Trophoblast cell (in vitro differentiated cells and primary cell): ENCODE measurements at regions not wholly inside any gene's neighbourhood (a gene's known extent, or its start where the extent isn't known, plus 50 kb on each side); places are given as distances from the start of the nearest gene placed in this dataset.

Experiments used
- DNase-seq, 2 donors: peaks; one replicate each; pipeline ENCODE4 v3.0.0-alpha.2; 2016
- H2AFZ ChIP-seq: 2 replicates; pipeline ENCODE4 v1.6.1; 2013; ENCODE audit warnings: low read length, moderate library complexity, mild to moderate bottlenecking; ENCODE audit not compliant: insufficient read depth, poor library complexity
- H2AK5ac ChIP-seq: 2 replicates; pipeline ENCODE4 v1.6.1; 2013; ENCODE audit warnings: mild to moderate bottlenecking, low read length
- H2BK120ac ChIP-seq: 2 replicates; pipeline ENCODE4 v1.6.1; 2013; ENCODE audit warnings: low read length, mild to moderate bottlenecking, moderate library complexity; ENCODE audit not compliant: insufficient read depth, poor library complexity
- H2BK12ac ChIP-seq: 2 replicates; pipeline ENCODE4 v1.6.1; 2013; ENCODE audit warnings: mild to moderate bottlenecking, low read length, moderate library complexity
- H2BK5ac ChIP-seq: 2 replicates; pipeline ENCODE4 v1.6.1; 2013; ENCODE audit warnings: low read length, low read depth, moderate library complexity, mild to moderate bottlenecking; ENCODE audit not compliant: poor library complexity
- H3K14ac ChIP-seq: 2 replicates; pipeline ENCODE4 v1.6.1; 2013; ENCODE audit warnings: mild to moderate bottlenecking, low read length
- H3K18ac ChIP-seq: 2 replicates; pipeline ENCODE4 v1.6.1; 2013; ENCODE audit warnings: mild to moderate bottlenecking, low read length
- H3K23ac ChIP-seq: 2 replicates; pipeline ENCODE4 v1.6.1; 2013; ENCODE audit warnings: low read length
- H3K27ac ChIP-seq: 2 replicates; pipeline ENCODE4 v1.5.1; 2013; ENCODE audit warnings: low read depth, mild to moderate bottlenecking, inconsistent platforms, low read length, moderate library complexity
- H3K27me3 ChIP-seq: 2 replicates; pipeline ENCODE4 v1.6.1; 2013; ENCODE audit warnings: inconsistent platforms, mild to moderate bottlenecking, low read length, moderate library complexity; ENCODE audit not compliant: insufficient read depth
- H3K36me3 ChIP-seq, 2 experiments: 1 replicate in 1 of 2; 2 replicates in 1 of 2; pipeline ENCODE4 v1.6.1; 2013; ENCODE audit warnings: low read length in 2 of 2, mild to moderate bottlenecking in 2 of 2, moderate library complexity in 1 of 2; ENCODE audit not compliant: insufficient read depth in 2 of 2, control insufficient read depth in 1 of 2
- H3K4ac ChIP-seq: 2 replicates; pipeline ENCODE4 v1.6.1; 2013; ENCODE audit warnings: low read depth, mild to moderate bottlenecking, low read length, moderate library complexity
- H3K4me1 ChIP-seq, 2 experiments: 1 replicate in 1 of 2; 2 replicates in 1 of 2; pipeline ENCODE4 v1.6.1; 2013; ENCODE audit warnings: low read length in 2 of 2, mild to moderate bottlenecking in 2 of 2, moderate library complexity in 1 of 2; ENCODE audit not compliant: insufficient read depth in 2 of 2, control insufficient read depth in 1 of 2
- H3K4me2 ChIP-seq: 2 replicates; pipeline ENCODE4 v1.6.1; 2013; ENCODE audit warnings: inconsistent platforms, mild to moderate bottlenecking, low read length, moderate library complexity
- H3K4me3 ChIP-seq: 2 replicates; pipeline ENCODE4 v1.5.1; 2013; ENCODE audit warnings: mild to moderate bottlenecking, low read depth, low read length, inconsistent platforms
- H3K79me1 ChIP-seq: one replicate; pipeline ENCODE4 v1.6.1; 2013; ENCODE audit warnings: low read length
- H3K79me2 ChIP-seq: 2 replicates; pipeline ENCODE4 v1.6.1; 2013; ENCODE audit warnings: low read length, mild to moderate bottlenecking; ENCODE audit not compliant: control insufficient read depth, insufficient read depth, poor library complexity
- H3K9ac ChIP-seq: 2 replicates; pipeline ENCODE4 v1.6.1; 2013; ENCODE audit warnings: mild to moderate bottlenecking, low read length
- H3K9me3 ChIP-seq: 2 replicates; pipeline ENCODE4 v1.6.1; 2013; ENCODE audit warnings: low read depth, mild to moderate bottlenecking, control low read depth, inconsistent platforms, low read length; ENCODE audit not compliant: insufficient read depth
- H4K12ac ChIP-seq: 2 replicates; pipeline ENCODE4 v1.6.1; 2013; ENCODE audit warnings: low read depth, mild to moderate bottlenecking, low read length, moderate library complexity
- H4K8ac ChIP-seq: 2 replicates; pipeline ENCODE4 v1.6.1; 2013; ENCODE audit warnings: low read depth, mild to moderate bottlenecking, low read length, moderate library complexity
- H4K91ac ChIP-seq: one replicate; pipeline ENCODE4 v1.6.1; 2013; ENCODE audit warnings: low read depth, mild to moderate bottlenecking, low read length, moderate library complexity
- WGBS: extraction: QIAGEN DNeasy Blood & Tissue Kit; methylation state at CpG from one replicate; pipeline ENCODE4 v1.1.7; 2013; ENCODE audit warnings: missing lambda C conversion rate; ENCODE audit not compliant: insufficient read length, insufficient coverage; ENCODE audit errors: extremely low coverage; 5-methylcytosine and 5-hydroxymethylcytosine counted together

DNA sequence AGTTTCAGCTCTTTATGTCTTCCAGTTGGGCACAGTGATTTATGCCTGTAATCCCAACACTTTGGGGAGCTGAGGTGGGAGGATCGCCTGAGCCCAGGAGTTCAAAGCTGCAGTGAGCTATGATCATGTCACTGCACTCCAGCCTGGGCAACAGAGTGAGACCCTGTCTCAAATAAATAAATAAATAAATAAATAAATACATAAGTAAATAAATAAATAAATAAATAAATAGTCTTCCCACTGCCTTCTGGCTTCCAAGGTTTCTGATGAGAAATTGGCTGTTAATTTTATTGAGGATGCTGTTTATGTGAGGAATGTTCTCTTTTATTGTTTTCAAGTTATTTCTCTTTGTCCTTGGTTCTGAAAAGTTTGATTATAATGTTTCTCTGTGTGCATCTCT is 1507.6 kb upstream of the GOT2 start:
- no peak overlapping the region for H3K4me3 ChIP-seq
- no peak overlapping the region for H2BK5ac ChIP-seq
- H3K23ac ChIP-seq: no peak overlapping the region
- H2AFZ ChIP-seq: no peak overlapping the region
- no peak overlapping the region for H2AK5ac ChIP-seq
- H2BK12ac ChIP-seq: no peak overlapping the region
- H3K79me1 ChIP-seq: no peaks in the 10 kb centered on the region
- no peak for DNase-seq
- H4K8ac ChIP-seq: no peak overlapping the region
- H3K4me1 ChIP-seq: no peaks in the 10 kb centered on the region
- no peak overlapping the region for H3K14ac ChIP-seq
- no peaks in the 10 kb centered on the region for H3K9me3 ChIP-seq
- no CpG with 5 or more reads among the region's 1 CpG for WGBS
- no peak overlapping the region for H4K91ac ChIP-seq
- no peak overlapping the region for H3K9ac ChIP-seq
- no peak overlapping the region for H3K4me2 ChIP-seq
- no peaks in the 10 kb centered on the region for H3K36me3 ChIP-seq
- no peak overlapping the region for H3K18ac ChIP-seq
- H2BK120ac ChIP-seq: no peak overlapping the region
- no peak overlapping the region for H3K4ac ChIP-seq
- H3K27ac ChIP-seq: no peak overlapping the region
- no peaks in the 10 kb centered on the region for H3K27me3 ChIP-seq
- no peaks in the 10 kb centered on the region for H3K79me2 ChIP-seq
- no peak overlapping the region for H4K12ac ChIP-seq

DNA sequence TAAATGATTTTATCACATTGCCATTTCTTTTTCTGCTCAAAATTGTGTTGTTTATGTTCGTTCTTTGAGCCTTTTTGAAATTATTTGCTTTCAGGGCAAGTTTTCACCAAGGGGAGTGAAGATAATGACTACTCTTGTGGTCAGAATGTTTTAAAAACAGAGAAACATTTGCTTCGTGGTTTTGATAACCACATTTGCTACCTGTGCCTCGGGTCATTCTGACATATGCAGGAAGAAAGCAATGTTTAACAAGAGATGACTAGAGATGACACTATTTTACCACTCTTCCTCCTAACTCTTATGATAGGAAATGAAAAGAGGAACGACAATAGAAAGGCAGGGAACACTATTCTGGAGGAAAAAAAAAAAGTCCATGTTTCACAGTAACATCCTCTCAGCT is 1496.5 kb upstream of the GOT2 start:
- no peak overlapping the region for H4K8ac ChIP-seq
- H3K4ac ChIP-seq: no peak overlapping the region
- no peak for DNase-seq
- H3K9me3 ChIP-seq: no peaks in the 10 kb centered on the region
- H3K4me2 ChIP-seq: no peak overlapping the region
- no peak overlapping the region for H2BK5ac ChIP-seq
- H3K27me3 ChIP-seq: no peaks in the 10 kb centered on the region
- no peak overlapping the region for H3K18ac ChIP-seq
- H3K36me3 ChIP-seq: no peaks in the 10 kb centered on the region
- no peak overlapping the region for H2BK120ac ChIP-seq
- H3K4me1 ChIP-seq: no peaks in the 10 kb centered on the region
- H3K79me2 ChIP-seq: no peaks in the 10 kb centered on the region
- H3K27ac ChIP-seq: no peak overlapping the region
- H4K12ac ChIP-seq: no peak overlapping the region
- no CpG with 5 or more reads among the region's 4 CpGs for WGBS
- no peak overlapping the region for H4K91ac ChIP-seq
- no peak overlapping the region for H2AK5ac ChIP-seq
- H3K4me3 ChIP-seq: no peak overlapping the region
- H2BK12ac ChIP-seq: no peak overlapping the region
- no peaks in the 10 kb centered on the region for H3K79me1 ChIP-seq
- no peak overlapping the region for H2AFZ ChIP-seq
- H3K14ac ChIP-seq: no peak overlapping the region
- no peak overlapping the region for H3K9ac ChIP-seq
- H3K23ac ChIP-seq: no peak overlapping the region

DNA sequence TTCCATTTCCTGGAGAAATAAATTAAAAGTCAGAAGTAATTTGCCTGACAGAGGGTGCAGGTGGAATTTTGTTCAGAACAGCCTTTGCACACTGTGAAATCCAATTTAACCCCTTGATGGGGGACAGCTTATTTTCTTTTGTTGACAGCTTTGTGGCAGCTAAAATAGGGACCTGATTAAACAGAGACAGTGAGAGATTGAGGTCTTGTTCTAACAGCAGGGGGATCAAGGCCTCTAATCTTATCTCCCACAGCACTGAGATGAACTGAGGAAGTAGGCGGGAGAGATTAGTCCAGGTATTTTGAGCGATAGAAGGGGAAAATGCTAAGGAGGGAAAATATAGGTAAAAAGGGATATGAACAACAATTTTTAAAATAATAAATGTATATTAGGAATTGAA is 1491.4 kb upstream of the GOT2 start:
- H3K79me2 ChIP-seq: no peaks in the 10 kb centered on the region
- H3K36me3 ChIP-seq: peaks cover 0 to under 1% of the 10 kb centered on the region in 2 experiments
- H3K23ac ChIP-seq: no peak overlapping the region
- no peaks in the 10 kb centered on the region for H3K27me3 ChIP-seq
- H2AFZ ChIP-seq: no peak overlapping the region
- no peak overlapping the region for H2BK120ac ChIP-seq
- DNase-seq: no peak
- H3K4me2 ChIP-seq: no peak overlapping the region
- H3K9me3 ChIP-seq: no peaks in the 10 kb centered on the region
- no peak overlapping the region for H3K18ac ChIP-seq
- no peak overlapping the region for H2BK5ac ChIP-seq
- H3K4me3 ChIP-seq: no peak overlapping the region
- no peak overlapping the region for H2AK5ac ChIP-seq
- H3K9ac ChIP-seq: no peak overlapping the region
- no peaks in the 10 kb centered on the region for H3K4me1 ChIP-seq
- WGBS: no CpG with 5 or more reads among the region's 2 CpGs
- H4K12ac ChIP-seq: no peak overlapping the region
- H4K8ac ChIP-seq: no peak overlapping the region
- no peak overlapping the region for H3K4ac ChIP-seq
- H3K79me1 ChIP-seq: no peaks in the 10 kb centered on the region
- no peak overlapping the region for H3K14ac ChIP-seq
- no peak overlapping the region for H2BK12ac ChIP-seq
- H4K91ac ChIP-seq: no peak overlapping the region
- H3K27ac ChIP-seq: no peak overlapping the region

- Histone ChIP-seq H3K18ac (no peak overlapping the region), H4K12ac (no peak overlapping the region), H3K79me2 (no peaks in the 10 kb centered on the region), H4K91ac (no peak overlapping the region), H2AFZ (no peak overlapping the region), H2BK12ac (no peak overlapping the region), H2BK5ac (no peak overlapping the region), H3K27me3 (no peaks in the 10 kb centered on the region), H3K9me3 (peaks cover 2% of the 10 kb centered on the region), H3K79me1 (no peaks in the 10 kb centered on the region), H3K27ac (no peak overlapping the region), H2BK120ac (no peak overlapping the region), H3K4me2 (no peak overlapping the region), H3K4me3 (no peak overlapping the region), H3K14ac (no peak overlapping the region), H3K4me1 (no peaks in the 10 kb centered on the region), H3K4ac (no peak overlapping the region), H2AK5ac (no peak overlapping the region), H4K8ac (no peak overlapping the region), H3K36me3 (peaks cover 0 to 2% of the 10 kb centered on the region in 2 experiments), H3K9ac (no peak overlapping the region), H3K23ac (no peak overlapping the region)
- DNase-seq: no peak
- WGBS: no CpG with 5 or more reads among the region's 7 CpGs
Measured at GRCh38 chr16:60217787-60218186, 1483.7 kb upstream of the GOT2 start.
